Neural cell (in vitro differentiated cells): ENCODE measurements at regions not wholly inside any gene's neighbourhood (a gene's known extent, or its start where the extent isn't known, plus 50 kb on each side); places are given as distances from the start of the nearest gene placed in this dataset.

ENCODE experiments used
- EP300 ChIP-seq: fragments of 450-650 bp; conservative IDR thresholded peaks from 2 replicates; pipeline ENCODE4 v1.6.1; 2014; ENCODE audit warnings: antibody characterized with exemption, mild to moderate bottlenecking, moderate library complexity; ENCODE audit not compliant: poor library complexity, severe bottlenecking
- EZH2 ChIP-seq: fragments of 200-600, 300-800 bp; shearing (Covaris generic), sonication (generic); IDR thresholded peaks from 2 replicates; pipeline ENCODE4 v1.6.1; 2014; ENCODE audit warnings: antibody characterized with exemption, low read length, borderline replicate concordance, mild to moderate bottlenecking; ENCODE audit not compliant: insufficient read depth, poor library complexity, severe bottlenecking
- MXI1 ChIP-seq: fragments of 450-650 bp; conservative IDR thresholded peaks from 2 replicates; pipeline ENCODE4 v1.6.1; 2014; ENCODE audit warnings: antibody characterized with exemption, mild to moderate bottlenecking; ENCODE audit not compliant: poor library complexity, severe bottlenecking
- POLR2AphosphoS5 ChIP-seq: IDR thresholded peaks from 2 replicates; pipeline ENCODE4 v1.6.1; 2012
- RAD21 ChIP-seq: fragments of 450-650 bp; conservative IDR thresholded peaks from 2 replicates; pipeline ENCODE4 v1.6.1; 2014; ENCODE audit warnings: antibody characterized with exemption, mild to moderate bottlenecking, moderate library complexity
- REST ChIP-seq: IDR thresholded peaks from 2 replicates; pipeline ENCODE4 v1.6.1; 2012; ENCODE audit warnings: borderline replicate concordance
- SMC3 ChIP-seq: fragments of 450-650 bp; conservative IDR thresholded peaks from 2 replicates; pipeline ENCODE4 v1.6.1; 2014; ENCODE audit warnings: antibody characterized with exemption, mild to moderate bottlenecking, moderate library complexity; ENCODE audit not compliant: poor library complexity
- TAF1 ChIP-seq: IDR thresholded peaks from 2 replicates; pipeline ENCODE4 v1.6.1; 2012; ENCODE audit warnings: low read depth
- TF ChIP-seq, protein P1 (sequence below): fragments of 450-650 bp; IDR thresholded peaks from 2 replicates; pipeline ENCODE4 v1.5.1; 2014; ENCODE audit warnings: antibody characterized with exemption, mild to moderate bottlenecking, moderate library complexity; ENCODE audit not compliant: poor library complexity, severe bottlenecking

DNA sequence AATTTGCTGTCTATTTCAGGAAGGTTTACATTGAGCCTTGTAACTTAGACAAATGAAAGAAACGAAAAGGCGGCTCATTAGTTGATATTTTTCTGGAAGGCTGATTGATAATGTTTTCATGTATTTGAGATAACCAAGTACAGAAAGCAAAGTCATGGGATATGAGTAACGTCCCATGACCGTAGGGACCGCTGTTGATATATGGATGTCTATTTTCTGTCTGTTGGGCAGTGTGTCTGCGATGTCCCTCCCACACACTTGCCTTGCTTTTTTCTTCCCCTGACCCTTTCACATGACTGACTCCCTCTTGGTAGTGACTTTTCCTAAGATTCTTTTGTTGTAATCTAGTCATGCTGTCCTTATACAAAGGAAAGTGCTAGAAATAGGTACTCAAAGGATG lies 57.0 kb upstream of the GPR158 start:
- TF ChIP-seq, protein P1, sequence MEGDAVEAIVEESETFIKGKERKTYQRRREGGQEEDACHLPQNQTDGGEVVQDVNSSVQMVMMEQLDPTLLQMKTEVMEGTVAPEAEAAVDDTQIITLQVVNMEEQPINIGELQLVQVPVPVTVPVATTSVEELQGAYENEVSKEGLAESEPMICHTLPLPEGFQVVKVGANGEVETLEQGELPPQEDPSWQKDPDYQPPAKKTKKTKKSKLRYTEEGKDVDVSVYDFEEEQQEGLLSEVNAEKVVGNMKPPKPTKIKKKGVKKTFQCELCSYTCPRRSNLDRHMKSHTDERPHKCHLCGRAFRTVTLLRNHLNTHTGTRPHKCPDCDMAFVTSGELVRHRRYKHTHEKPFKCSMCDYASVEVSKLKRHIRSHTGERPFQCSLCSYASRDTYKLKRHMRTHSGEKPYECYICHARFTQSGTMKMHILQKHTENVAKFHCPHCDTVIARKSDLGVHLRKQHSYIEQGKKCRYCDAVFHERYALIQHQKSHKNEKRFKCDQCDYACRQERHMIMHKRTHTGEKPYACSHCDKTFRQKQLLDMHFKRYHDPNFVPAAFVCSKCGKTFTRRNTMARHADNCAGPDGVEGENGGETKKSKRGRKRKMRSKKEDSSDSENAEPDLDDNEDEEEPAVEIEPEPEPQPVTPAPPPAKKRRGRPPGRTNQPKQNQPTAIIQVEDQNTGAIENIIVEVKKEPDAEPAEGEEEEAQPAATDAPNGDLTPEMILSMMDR, result no peak
- TF ChIP-seq SMC3 (no peak), EP300 (no peak), EZH2 (no peak), MXI1 (no peak), POLR2AphosphoS5 (no peak), TAF1 (no peak), REST (no peak), RAD21 (no peak)
